ENCODE measurements at regions not wholly inside any gene's neighbourhood (a gene's known extent, or its start where the extent isn't known, plus 50 kb on each side); places are given as distances from the start of the nearest gene placed in this dataset.

GRCh38 chr3:115369021-115369420 lies 221.9 kb upstream of the ZBTB20 start:
- H3K4me3 ChIP-seq = no peak overlapping the region
- no peaks in the 10 kb centered on the region for H3K27me3 ChIP-seq
- intact Hi-C loops (cut with DNase I) = no loop called here
- TF ChIP-seq POLR2A (IDR thresholded peaks at IDR 0.05) = no peak
- TF ChIP-seq CTCF (IDR thresholded peaks at IDR 0.05) = no peak
- H3K4me1 ChIP-seq = no peaks in the 10 kb centered on the region
- 56 to 65% methylated on average over 1 of the region's 1 CpG for WGBS, 2 donors
- H3K27ac ChIP-seq = no peak overlapping the region
- H3K9me3 ChIP-seq = no peaks in the 10 kb centered on the region
- DNase-seq = no peak
- H3K36me3 ChIP-seq (replicated peaks in 1 of 2; ENCODE audit: insufficient read depth in 1 of 2, low read depth in 2 of 2) = no peaks in the 10 kb centered on the region
- no peak for ATAC-seq

GRCh38 chr3:115375362-115375761 lies 228.3 kb upstream of the ZBTB20 start:
- DNase-seq (no peak), ATAC-seq (no peak)
- Histone ChIP-seq H3K27me3 (no peaks in the 10 kb centered on the region), H3K27ac (no peak overlapping the region), H3K36me3 (replicated peaks in 1 of 2; ENCODE audit: insufficient read depth in 1 of 2, low read depth in 2 of 2) (no peaks in the 10 kb centered on the region), H3K4me3 (no peak overlapping the region), H3K4me1 (no peaks in the 10 kb centered on the region), H3K9me3 (no peaks in the 10 kb centered on the region)
- intact Hi-C loops (cut with DNase I) = no loop called here
- 71% methylated on average over 2 of the region's 2 CpGs for WGBS, 2 donors
- TF ChIP-seq POLR2A (IDR thresholded peaks at IDR 0.05) = no peak
- no peak for TF ChIP-seq CTCF (IDR thresholded peaks at IDR 0.05)

GRCh38 chr3:115380883-115381572 lies 233.9 kb upstream of the ZBTB20 start:
- no peaks in the 10 kb centered on the region for H3K27me3 ChIP-seq
- DNase-seq (no peak), ATAC-seq (no peak)
- no peaks in the 10 kb centered on the region for H3K4me1 ChIP-seq
- H3K27ac ChIP-seq = no peak overlapping the region
- TF ChIP-seq POLR2A (IDR thresholded peaks at IDR 0.05) (no peak), CTCF (IDR thresholded peaks at IDR 0.05) (no peak)
- WGBS, 2 donors = 72 to 79% methylated on average over 3 of the region's 3 CpGs
- H3K4me3 ChIP-seq = no peak overlapping the region
- H3K36me3 ChIP-seq (replicated peaks in 1 of 2; ENCODE audit: insufficient read depth in 1 of 2, low read depth in 2 of 2) = no peaks in the 10 kb centered on the region
- no peaks in the 10 kb centered on the region for H3K9me3 ChIP-seq
- intact Hi-C loops (cut with DNase I) = no loop called here

- peak in 1 of 4 donors; percentile 11 for DNase-seq
- H3K9me3 ChIP-seq = no peaks in the 10 kb centered on the region
- intact Hi-C loops (cut with DNase I) = no loop called here
- no peak overlapping the region for H3K27ac ChIP-seq
- WGBS, 2 donors = 25 to 44% methylated on average over 5 of the region's 5 CpGs
- H3K4me3 ChIP-seq = no peak overlapping the region
- no peak for ATAC-seq
- H3K4me1 ChIP-seq = no peaks in the 10 kb centered on the region
- no peaks in the 10 kb centered on the region for H3K36me3 ChIP-seq (replicated peaks in 1 of 2; ENCODE audit: insufficient read depth in 1 of 2, low read depth in 2 of 2)
- no peak for TF ChIP-seq POLR2A (IDR thresholded peaks at IDR 0.05)
- no peak for TF ChIP-seq CTCF (IDR thresholded peaks at IDR 0.05)
- H3K27me3 ChIP-seq = no peaks in the 10 kb centered on the region
Observed at GRCh38 chr3:115381573-115381912, 234.5 kb upstream of the ZBTB20 start.

GRCh38 chr3:115381931-115382330 lies 234.8 kb upstream of the ZBTB20 start:
- intact Hi-C loops (cut with DNase I) = no loop called here
- Histone ChIP-seq H3K36me3 (replicated peaks in 1 of 2; ENCODE audit: insufficient read depth in 1 of 2, low read depth in 2 of 2) (no peaks in the 10 kb centered on the region), H3K27me3 (no peaks in the 10 kb centered on the region), H3K4me3 (no peak overlapping the region), H3K4me1 (no peaks in the 10 kb centered on the region), H3K27ac (no peak overlapping the region), H3K9me3 (no peaks in the 10 kb centered on the region)
- ATAC-seq = no peak
- 82 to 91% methylated on average over 1 of the region's 1 CpG for WGBS, 2 donors
- no peak for DNase-seq
- TF ChIP-seq POLR2A (IDR thresholded peaks at IDR 0.05) = no peak
- TF ChIP-seq CTCF (IDR thresholded peaks at IDR 0.05) = no peak
